ENCODE measurements at regions not wholly inside any gene's neighbourhood (a gene's known extent, or its start where the extent isn't known, plus 50 kb on each side); places are given as distances from the start of the nearest gene placed in this dataset.
"Not testable (repeated sequence)": the region's sequence is repeated elsewhere in the genome, so short reads cannot be mapped to it uniquely, and the experiment has no call there.

DNA sequence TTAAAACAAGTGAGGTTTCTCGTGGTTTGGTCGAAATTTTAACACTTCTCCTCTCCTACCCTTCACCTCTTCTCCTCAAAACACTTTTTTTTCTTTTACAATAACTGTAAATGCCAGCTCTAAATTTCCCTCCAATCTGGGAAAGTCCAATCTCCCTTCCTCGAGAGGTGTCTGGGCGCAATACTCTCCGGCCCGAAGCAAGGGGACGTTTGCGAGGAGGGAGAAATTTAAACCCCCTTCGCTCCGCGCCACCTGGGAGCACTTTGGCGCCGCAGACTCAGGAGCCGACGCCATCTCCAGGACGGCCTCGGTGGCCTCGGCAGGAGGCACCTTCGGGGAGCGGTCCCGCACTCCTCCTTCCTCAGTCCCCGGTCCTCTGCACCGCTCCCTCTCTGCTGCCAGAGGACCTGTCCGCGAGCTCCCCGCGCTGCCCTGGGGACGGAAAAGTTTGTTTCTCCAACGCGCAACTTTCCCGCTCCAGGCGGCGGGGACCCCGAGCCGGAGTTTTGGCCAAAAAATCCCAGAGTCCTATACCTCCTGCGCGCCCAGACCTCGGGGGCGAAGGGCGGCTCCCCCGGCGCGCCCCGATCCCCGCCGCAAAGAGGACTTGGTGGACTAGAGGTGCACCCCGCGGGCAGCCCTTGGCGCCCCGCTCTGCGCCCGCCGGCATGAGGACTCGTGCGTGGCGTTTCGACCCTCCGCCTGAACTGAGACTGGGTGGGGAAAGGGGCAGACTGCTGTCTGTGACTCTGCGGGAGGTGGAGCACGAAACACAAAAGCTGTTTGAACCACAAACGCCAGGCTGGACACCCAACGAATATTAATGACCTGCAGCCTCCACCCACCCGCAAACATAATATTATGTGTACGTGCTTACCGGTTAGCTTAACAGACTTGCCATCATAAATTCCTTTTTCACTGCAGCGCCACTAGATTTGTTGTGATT, 95.2 kb upstream of the HMGA2 start:
- DNase-seq (ENCODE audit: low read depth in 2 of 2), result no peak

- DNase-seq (ENCODE audit: low read depth in 2 of 2), result no peak
Observed at GRCh38 chr12:65731771-65732170, 92.5 kb upstream of the HMGA2 start.

DNA sequence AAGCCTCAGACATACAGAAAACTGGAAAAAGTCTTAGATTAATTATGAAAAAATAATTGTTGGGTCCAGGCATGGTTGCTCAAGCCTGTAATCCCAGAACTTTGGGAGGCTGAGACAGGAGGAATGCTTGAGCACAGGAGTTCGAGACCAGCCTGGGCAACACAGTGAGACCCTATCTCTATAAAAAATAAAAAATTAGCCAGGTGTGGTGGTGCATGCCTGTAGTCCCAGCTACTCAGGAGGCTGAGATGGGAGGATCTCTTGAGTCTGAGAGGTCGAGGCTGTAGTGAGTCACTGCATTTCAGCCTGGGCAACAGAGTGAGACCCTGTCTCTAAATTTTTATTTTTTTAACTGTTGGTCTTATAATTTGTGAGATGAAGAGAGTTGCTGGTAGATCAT, 90.6 kb upstream of the HMGA2 start:
- not testable (repeated sequence) for DNase-seq (ENCODE audit: low read depth in 2 of 2)

- DNase-seq (ENCODE audit: low read depth in 2 of 2), result no peak
Observed at GRCh38 chr12:65734226-65734625, 90.1 kb upstream of the HMGA2 start.

- no peak for DNase-seq (ENCODE audit: low read depth in 2 of 2)
Observed at GRCh38 chr12:65739606-65740005, 84.7 kb upstream of the HMGA2 start.

- no peak for DNase-seq (ENCODE audit: low read depth in 2 of 2)
Observed at GRCh38 chr12:65740506-65740872, 83.8 kb upstream of the HMGA2 start.

DNA sequence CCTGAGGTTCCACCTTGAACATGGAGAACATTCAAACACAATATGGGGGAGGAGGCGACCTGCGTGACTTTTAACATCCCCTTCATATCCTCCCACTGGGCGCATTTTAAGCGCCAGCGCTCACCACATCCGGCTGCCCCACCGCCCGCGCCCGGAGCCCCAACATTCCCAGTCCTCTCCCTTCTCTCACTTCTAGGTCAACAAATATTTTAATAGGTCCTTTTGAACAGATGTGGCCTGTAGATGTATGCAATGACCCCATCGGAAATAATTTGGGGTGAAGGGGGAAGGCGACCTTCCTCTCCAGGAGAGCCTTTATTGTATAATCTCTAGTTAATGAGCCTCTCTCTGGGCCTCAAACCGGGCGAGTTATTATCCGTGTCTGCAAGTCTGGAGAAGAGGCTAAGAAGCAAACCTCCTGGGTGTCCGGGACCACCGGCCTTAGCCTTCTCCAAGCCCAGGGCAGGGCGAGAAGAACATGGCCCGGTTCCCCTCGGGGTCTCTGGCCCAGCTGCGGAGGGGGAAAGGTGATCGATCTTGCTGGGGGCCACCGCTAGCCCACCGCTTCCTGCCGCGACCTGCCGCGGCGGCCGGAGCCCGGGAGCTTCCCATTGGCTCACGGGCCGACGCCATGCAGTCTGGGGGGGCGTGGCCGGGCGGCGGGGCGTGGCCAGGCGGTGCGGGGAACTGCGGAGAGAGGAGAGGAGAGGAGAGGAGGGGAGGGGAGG, 83.2 kb upstream of the HMGA2 start:
- DNase-seq (ENCODE audit: low read depth in 2 of 2), result peak; percentile 46 to 73

- DNase-seq (ENCODE audit: low read depth in 2 of 2), result no peak
Observed at GRCh38 chr12:65741656-65742017, 82.6 kb upstream of the HMGA2 start.

GRCh38 chr12:65742018-65743010, 82.0 kb upstream of the HMGA2 start:
- no peak for DNase-seq (ENCODE audit: low read depth in 2 of 2)

DNA sequence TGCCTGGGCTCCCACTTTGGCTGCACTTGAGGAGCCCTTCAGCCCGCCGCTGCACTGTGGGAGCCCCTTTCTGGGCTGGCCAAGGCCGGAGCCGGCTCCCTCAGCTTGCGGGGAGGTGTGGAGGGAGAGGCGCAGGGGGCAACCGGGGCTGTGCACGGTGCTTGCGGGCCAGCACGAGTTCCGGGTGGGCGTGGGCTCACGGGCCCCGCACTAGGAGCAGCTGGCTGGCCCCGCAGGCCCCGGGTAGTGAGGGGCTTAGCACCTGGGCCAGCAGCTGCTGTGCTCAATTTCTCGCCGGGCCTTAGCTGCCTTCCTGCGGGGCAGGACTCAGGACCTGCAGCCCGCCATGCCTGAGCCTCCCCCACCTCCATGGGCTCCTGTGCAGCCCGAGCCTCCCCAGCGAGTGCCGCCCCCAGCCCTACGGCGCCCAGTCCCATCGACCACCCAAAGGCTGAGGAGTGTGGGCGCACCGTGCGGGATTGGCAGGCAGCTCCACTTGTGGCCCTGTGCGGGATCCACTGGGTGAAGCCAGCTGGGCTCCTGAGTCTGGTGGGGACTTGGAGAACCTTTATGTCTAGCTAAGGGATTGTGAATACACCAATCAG, 79.9 kb upstream of the HMGA2 start:
- DNase-seq (ENCODE audit: low read depth in 2 of 2), result not testable (repeated sequence)

DNA sequence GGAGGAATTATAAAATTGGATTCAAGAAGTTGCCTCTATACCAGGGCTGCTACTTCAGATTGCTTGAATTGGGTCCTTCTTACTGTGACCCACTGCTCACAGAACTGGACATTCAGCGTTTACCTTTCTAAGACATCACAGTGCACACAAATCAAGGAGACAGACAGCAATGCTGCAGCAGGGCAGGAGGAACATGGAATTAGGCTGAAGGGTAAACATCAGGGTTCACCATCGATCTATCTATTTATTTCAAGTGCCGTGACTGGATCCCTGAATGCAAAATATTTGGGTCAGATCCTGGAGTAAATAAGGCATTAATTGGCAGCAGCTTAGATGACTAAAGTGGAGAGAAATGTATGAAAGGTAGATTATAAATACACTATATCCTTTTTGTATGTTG, 76.9 kb upstream of the HMGA2 start:
- no peak for DNase-seq (ENCODE audit: low read depth in 2 of 2)

GRCh38 chr12:65748332-65748731, 76.0 kb upstream of the HMGA2 start:
- DNase-seq (ENCODE audit: low read depth in 2 of 2), result no peak

- DNase-seq (ENCODE audit: low read depth in 2 of 2), result no peak
Observed at GRCh38 chr12:65754290-65754689, 70.0 kb upstream of the HMGA2 start.

DNA sequence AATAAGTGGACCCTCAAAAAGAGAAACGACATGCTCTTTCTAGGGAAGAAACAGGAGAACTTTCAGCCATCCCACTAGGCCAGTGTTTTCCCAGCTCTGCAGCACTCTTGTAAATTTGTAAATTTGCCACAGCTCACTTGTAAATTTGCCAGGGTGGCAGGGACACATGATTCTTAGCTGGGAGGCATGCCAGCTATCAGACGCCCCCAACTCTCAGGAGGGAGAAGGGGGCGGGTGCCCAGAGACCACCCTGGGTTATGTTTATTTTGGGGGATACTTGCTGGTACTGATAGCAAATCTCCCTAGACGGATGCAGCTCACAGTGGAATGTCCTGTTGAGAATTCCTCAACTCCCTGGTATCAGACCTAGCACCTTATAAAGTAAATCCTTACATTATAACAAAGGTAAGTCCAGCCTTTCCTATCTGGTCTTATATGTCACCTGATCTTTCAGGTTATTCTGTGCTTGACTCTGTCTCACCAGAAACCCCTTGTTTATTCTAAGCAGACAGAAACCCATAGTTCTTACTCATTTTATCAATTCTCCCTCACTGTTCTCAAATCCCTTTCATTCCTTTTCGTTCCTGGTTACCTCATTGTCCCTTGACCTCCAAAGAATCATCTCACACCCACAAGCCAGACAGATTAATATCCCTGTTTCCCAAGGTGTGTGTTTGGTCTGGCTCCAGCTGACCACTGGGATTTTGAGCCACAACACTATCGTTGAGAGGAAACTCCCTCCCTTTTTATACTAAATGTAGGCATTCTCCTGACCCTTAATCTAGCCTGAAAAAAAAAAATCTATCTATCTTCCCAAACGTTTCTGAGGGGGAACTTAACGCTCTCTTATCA, 69.3 kb upstream of the HMGA2 start:
- DNase-seq (ENCODE audit: low read depth in 2 of 2), result no peak

GRCh38 chr12:65755596-65755978, 68.7 kb upstream of the HMGA2 start:
- DNase-seq (ENCODE audit: low read depth in 2 of 2), result no peak

GRCh38 chr12:65756267-65756666, 68.0 kb upstream of the HMGA2 start:
- no peak for DNase-seq (ENCODE audit: low read depth in 2 of 2)

DNA sequence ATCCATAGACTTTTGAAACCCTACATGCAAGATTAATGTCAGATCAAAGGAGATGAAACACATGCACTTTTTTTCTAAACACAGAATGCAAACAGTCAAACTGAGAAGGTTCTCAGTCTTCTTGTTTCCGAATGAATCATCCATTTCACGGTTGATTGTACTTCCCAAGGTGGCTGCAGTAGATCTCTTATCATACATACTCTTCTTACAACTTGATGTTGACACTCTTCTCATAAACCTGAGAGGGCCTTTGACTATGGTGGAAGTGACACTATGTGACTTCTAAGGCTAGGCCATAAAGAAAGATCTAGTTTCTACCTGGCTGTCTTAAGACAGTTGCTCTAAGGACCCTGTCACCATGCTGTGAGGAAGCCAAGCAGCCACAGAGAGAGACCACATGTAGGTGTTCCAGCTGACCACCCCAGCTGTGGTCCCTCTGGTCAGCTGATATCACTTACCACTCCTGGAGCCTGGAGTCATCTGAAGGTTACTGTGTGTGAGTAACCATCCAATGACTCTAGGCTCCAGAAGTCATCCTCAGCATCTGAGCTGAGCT, 67.2 kb upstream of the HMGA2 start:
- DNase-seq (ENCODE audit: low read depth in 2 of 2), result no peak

DNA sequence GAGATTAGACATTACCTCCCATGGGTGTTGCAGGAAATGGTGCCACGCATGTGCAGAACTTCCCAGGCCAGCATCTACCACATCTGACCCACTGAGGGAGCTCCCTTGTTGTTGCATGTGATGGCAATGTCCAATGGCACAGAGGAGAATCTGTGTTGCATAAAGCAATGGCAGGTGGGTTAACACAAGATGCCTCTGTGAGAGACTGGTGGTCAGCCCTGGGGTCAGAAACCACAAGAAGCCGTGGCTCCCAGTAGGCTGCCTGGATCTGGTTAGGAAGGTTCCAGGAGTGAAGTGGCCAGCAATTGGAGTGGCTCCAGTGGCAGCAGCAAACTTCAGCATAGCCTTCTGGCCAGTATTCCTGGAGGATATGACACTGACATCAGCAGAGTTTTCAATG, 65.9 kb upstream of the HMGA2 start:
- no peak for DNase-seq (ENCODE audit: low read depth in 2 of 2)

GRCh38 chr12:65759735-65760134, 64.5 kb upstream of the HMGA2 start:
- DNase-seq (ENCODE audit: low read depth in 2 of 2), result no peak

DNA sequence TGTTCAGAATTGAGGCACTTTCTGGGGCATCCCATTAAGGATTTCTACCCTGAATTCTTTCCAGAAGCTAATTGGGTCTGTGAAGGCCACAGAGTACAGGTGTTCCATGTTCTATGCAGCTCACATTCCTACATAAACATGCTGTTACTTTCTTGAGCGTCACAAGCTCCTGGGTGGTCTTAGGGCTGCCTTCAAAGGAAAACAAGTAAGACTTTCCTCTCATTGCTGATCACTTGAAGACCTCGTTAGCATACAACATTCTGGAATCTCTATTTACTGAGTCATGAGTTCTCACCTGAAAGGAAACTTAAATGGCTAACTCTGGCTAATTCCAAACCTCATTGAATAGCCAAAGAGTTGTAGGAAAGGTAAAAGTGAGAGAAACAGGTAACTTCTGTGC, 63.0 kb upstream of the HMGA2 start:
- no peak for DNase-seq (ENCODE audit: low read depth in 2 of 2)
